ENCODE measurements at regions not wholly inside any gene's neighbourhood (a gene's known extent, or its start where the extent isn't known, plus 50 kb on each side); places are given as distances from the start of the nearest gene placed in this dataset.

GRCh38 chr6:27188885-27189418, 58.5 kb upstream of the PRSS16 start (continued):
- 0 out of 4 replicates have a peak, but pooled peaks of 1 of the 2 experiments have one; percentile 7 for TF ChIP-seq BHLHE40 (IDR thresholded peaks at IDR 0.05; ENCODE audit: borderline replicate concordance in 1 of 2, low read depth in 2 of 2, low read length in 1 of 2)
- TF ChIP-seq NFIC (IDR thresholded peaks at IDR 0.05; ENCODE audit: low read depth, low read length) = no peak
- TF ChIP-seq ATF2 (IDR thresholded peaks at IDR 0.05; ENCODE audit: low read length) = no peak
- TF ChIP-seq PRDM15 (CRISPR knock-in tag; IDR thresholded peaks at IDR 0.05) = no peak
- no peak for TF ChIP-seq ZNF274 (IDR thresholded peaks at IDR 0.05; ENCODE audit: insufficient read depth, insufficient read length)
- TF ChIP-seq USF1 (IDR thresholded peaks at IDR 0.05; ENCODE audit: borderline replicate concordance, extremely low read length, insufficient read depth, low read depth, low read length) = no peak
- no peak for TF ChIP-seq HDAC6 (IDR thresholded peaks at IDR 0.05; ENCODE audit: unreplicated experiment)
- no peak for TF ChIP-seq TARDBP (IDR thresholded peaks at IDR 0.05; ENCODE audit: borderline replicate concordance)
- no peak for TF ChIP-seq KAT2A (conservative IDR thresholded peaks at IDR 0.05; ENCODE audit: control insufficient read depth, low read depth, low read length)
- TF ChIP-seq RAD21 (IDR thresholded peaks at IDR 0.05; ENCODE audit: insufficient read depth, low read depth, low read length) = peak; percentile 90
- no peak for TF ChIP-seq PKNOX1 (IDR thresholded peaks at IDR 0.05)
- no peak for TF ChIP-seq HDAC2 (IDR thresholded peaks at IDR 0.05)
- TF ChIP-seq SKIL (IDR thresholded peaks at IDR 0.05; ENCODE audit: low read depth, poor library complexity, severe bottlenecking) = peak; percentile 72
- TF ChIP-seq SMAD5 (IDR thresholded peaks at IDR 0.05; ENCODE audit: low read depth) = no peak
- no peak for TF ChIP-seq ZNF622 (IDR thresholded peaks at IDR 0.05)
- no peak for TF ChIP-seq SREBF1 (IDR thresholded peaks at IDR 0.05; ENCODE audit: low read length)
- no peak for TF ChIP-seq IRF4 (IDR thresholded peaks at IDR 0.05; ENCODE audit: low read depth, low read length)
- no peak for TF ChIP-seq REST (IDR thresholded peaks at IDR 0.05; ENCODE audit: low read depth, low read length)
